HCT116 (cell line): ENCODE measurements at regions not wholly inside any gene's neighbourhood (a gene's known extent, or its start where the extent isn't known, plus 50 kb on each side); places are given as distances from the start of the nearest gene placed in this dataset.

ENCODE experiments used
- ATAC-seq: fragments of 200-7000 bp; cut with Tn5 transposase; 2 replicates; pipeline ENCODE4 v1.9.1; 2020; ENCODE audit warnings: mild to moderate bottlenecking, moderate library complexity
- BruUV-seq: library from RNA; stranded (reverse); fragments of 400-500 nt; replicated peaks from 2 replicates; lab custom pipeline; 2021; lab: Mats Ljungman, UMichigan
- CTCF ChIA-PET: fragments of 300-600 bp; sonication (Branson Sonifier 250); formaldehyde crosslinking; loops from one replicate; lab custom pipeline; 2021; ENCODE audit warnings: antibody characterized with exemption; lab: Charles Lee
- POLR2A ChIA-PET: fragments of 300-600, 350-600 bp; sonication (Branson Sonifier 250); formaldehyde crosslinking; loops from one replicate; lab custom pipeline; 2021; ENCODE audit warnings: antibody characterized with exemption; lab: Charles Lee
- RAD21 ChIA-PET, 2 experiments: fragments of 300-600 bp; sonication (Branson Sonifier 250); formaldehyde crosslinking; loops; one replicate each; lab custom pipeline; 2023; ENCODE audit warnings: low total read pairs in 2 of 2; ENCODE audit not compliant: uncharacterized antibody in 2 of 2, unreplicated experiment in 2 of 2, low non-redundant PET in 1 of 2; lab: Charles Lee
- DNase-seq: peaks from one replicate; pipeline ENCODE4 v3.0.0-alpha.2; 2010; ENCODE audit warnings: low read depth, low spot score
- H2AFZ ChIP-seq: fragments of 200-600 bp; shearing (Covaris generic), sonication (generic); 2 replicates; pipeline ENCODE4 v1.6.1; 2017; ENCODE audit warnings: low read depth, mixed run types, mixed read lengths, antibody characterized with exemption, low read length; ENCODE audit not compliant: poor library complexity, severe bottlenecking
- H3K27ac ChIP-seq: 2 replicates; pipeline ENCODE4 v1.5.1; 2012; ENCODE audit warnings: low read depth, low read length
- H3K27me3 ChIP-seq: fragments of 200-600 bp; sonication (generic); 2 replicates; pipeline ENCODE4 v1.6.1; 2016; ENCODE audit warnings: mixed run types, low read length, mixed read lengths; ENCODE audit not compliant: insufficient read depth
- H3K36me3 ChIP-seq, 2 experiments: fragments of 200-500 bp in 1 of 2; fragments of 200-600 bp in 1 of 2; sonication (Bioruptor generic) in 1 of 2; sonication (generic) in 1 of 2; 2 replicates each; pipeline versions ENCODE4 v1.5.1 to v1.6.1; 2014 to 2016; ENCODE audit warnings: low read length in 2 of 2, inconsistent platforms in 1 of 2, mixed read lengths in 1 of 2, mixed run types in 1 of 2; ENCODE audit not compliant: insufficient read depth in 2 of 2, control insufficient read depth in 1 of 2
- H3K4me1 ChIP-seq, 2 experiments: fragments of 200-600 bp in 1 of 2; sonication (generic) in 1 of 2; 2 replicates each; pipeline versions ENCODE4 v1.5.1 to v1.6.1; 2012 to 2017; ENCODE audit warnings: low read length in 2 of 2, inconsistent platforms in 1 of 2, mild to moderate bottlenecking in 1 of 2, mixed read lengths in 1 of 2, mixed run types in 1 of 2, moderate library complexity in 1 of 2; ENCODE audit not compliant: insufficient read depth in 2 of 2, control insufficient read depth in 1 of 2
- H3K4me2 ChIP-seq: fragments of 200-600 bp; sonication (generic); 2 replicates; pipeline ENCODE4 v1.6.1; 2017; ENCODE audit warnings: mixed run types, low read length, mixed read lengths
- H3K4me3 ChIP-seq, 2 experiments: fragments of 200-600 bp in 1 of 2; sonication (generic) in 1 of 2; replicated peaks in 1 of 2; 2 replicates each; pipeline ENCODE4 v1.5.1; 2011 to 2016; ENCODE audit warnings: low read length in 2 of 2, control low read depth in 1 of 2, low read depth in 1 of 2, mild to moderate bottlenecking in 1 of 2, mixed read lengths in 1 of 2, mixed run types in 1 of 2
- H3K79me2 ChIP-seq: fragments of 200-600 bp; sonication (generic); 2 replicates; pipeline ENCODE4 v1.6.1; 2017; ENCODE audit warnings: mild to moderate bottlenecking, mixed run types, low read length, moderate library complexity, mixed read lengths; ENCODE audit not compliant: insufficient read depth
- H3K9ac ChIP-seq: fragments of 200-600 bp; sonication (generic); 2 replicates; pipeline ENCODE4 v1.6.1; 2016; ENCODE audit warnings: low read length, mixed read lengths
- H3K9me2 ChIP-seq: fragments of 200-600 bp; sonication (generic), shearing (Covaris generic); 2 replicates; pipeline ENCODE4 v1.6.1; 2017; ENCODE audit warnings: mixed run types, mild to moderate bottlenecking, moderate library complexity; ENCODE audit not compliant: insufficient read depth
- H3K9me3 ChIP-seq, 2 experiments: fragments of 200-500 bp in 1 of 2; fragments of 200-600 bp in 1 of 2; sonication (Bioruptor generic) in 1 of 2; sonication (generic) in 1 of 2; 2 replicates each; pipeline ENCODE4 v1.6.1; 2014 to 2017; ENCODE audit warnings: low read length in 2 of 2, mixed read lengths in 2 of 2, inconsistent platforms in 1 of 2, low read depth in 1 of 2, mild to moderate bottlenecking in 1 of 2, mixed run types in 1 of 2, moderate library complexity in 1 of 2; ENCODE audit not compliant: control insufficient read depth in 1 of 2, insufficient read depth in 1 of 2
- H4K20me1 ChIP-seq: fragments of 200-600 bp; sonication (generic), shearing (Covaris generic); 2 replicates; pipeline ENCODE4 v1.6.1; 2017; ENCODE audit warnings: mixed run types, mild to moderate bottlenecking, moderate library complexity; ENCODE audit not compliant: insufficient read depth
- ATF3 ChIP-seq: IDR thresholded peaks from 2 replicates; pipeline ENCODE4 v1.6.1; 2012
- CBX3 ChIP-seq: IDR thresholded peaks from 2 replicates; pipeline ENCODE4 v1.6.1; 2012; ENCODE audit warnings: low read depth
- CTCF ChIP-seq, 3 experiments: fragments of 200-600 bp in 1 of 3; sonication (generic) in 1 of 3; IDR thresholded peaks in 2 of 3; conservative IDR thresholded peaks in 1 of 3; 2 replicates each; pipeline ENCODE4 v1.5.1; 2012 to 2017; ENCODE audit warnings: low read depth in 2 of 3, low read length in 2 of 3, antibody characterized with exemption in 1 of 3, borderline replicate concordance in 1 of 3, control low read depth in 1 of 3, mild to moderate bottlenecking in 1 of 3, mixed read lengths in 1 of 3, mixed run types in 1 of 3, moderate library complexity in 1 of 3; ENCODE audit not compliant: insufficient read depth in 1 of 3
- EGR1 ChIP-seq: IDR thresholded peaks from 2 replicates; pipeline ENCODE4 v1.6.1; 2012; ENCODE audit warnings: low read depth
- EZH2 ChIP-seq: fragments of 200-600 bp; sonication (generic); IDR thresholded peaks from 2 replicates; pipeline ENCODE4 v1.6.1; 2017; ENCODE audit warnings: antibody characterized with exemption, mixed run types
- EZH2phosphoT487 ChIP-seq: fragments of 200-600 bp; IDR thresholded peaks from 2 replicates; pipeline ENCODE4 v1.6.1; 2018; ENCODE audit warnings: antibody characterized with exemption, borderline replicate concordance
- POLR2A ChIP-seq: IDR thresholded peaks from 2 replicates; pipeline ENCODE4 v1.7.0; 2011; ENCODE audit warnings: borderline replicate concordance; ENCODE audit not compliant: insufficient read depth, insufficient read length; ENCODE audit errors: extremely low read depth
- POLR2AphosphoS5 ChIP-seq: IDR thresholded peaks from 2 replicates; pipeline ENCODE4 v1.6.1; 2011; ENCODE audit warnings: mild to moderate bottlenecking, low read depth, low read length, moderate library complexity
- REST ChIP-seq: IDR thresholded peaks from 2 replicates; pipeline ENCODE4 v1.6.1; 2012; ENCODE audit warnings: low read depth
- SIN3A ChIP-seq: IDR thresholded peaks from 2 replicates; pipeline ENCODE4 v1.6.1; 2012; ENCODE audit warnings: low read depth
- SP1 ChIP-seq: IDR thresholded peaks from 2 replicates; pipeline ENCODE4 v1.6.1; 2012; ENCODE audit warnings: low read depth
- SRF ChIP-seq: IDR thresholded peaks from 2 replicates; pipeline ENCODE4 v1.6.1; 2012; ENCODE audit warnings: low read depth
- ZNF274 ChIP-seq: fragments of 200-500 bp; sonication (Bioruptor generic); IDR thresholded peaks from 2 replicates; pipeline ENCODE4 v1.6.1; 2014; ENCODE audit warnings: mild to moderate bottlenecking, low read depth, low read length, inconsistent platforms
- intact Hi-C: fragments of 100-400 bp; cut with micrococcal nuclease; formaldehyde crosslinking; loops from 2 replicates; pipeline ENCODE4 v1.10.0; 2022
- TF ChIP-seq, protein P1 (sequence below): IDR thresholded peaks from 2 replicates; pipeline ENCODE4 v1.6.1; 2011; ENCODE audit warnings: mild to moderate bottlenecking, low read length, moderate library complexity; ENCODE audit not compliant: insufficient replicate concordance; ENCODE audit errors: extremely low read depth

DNA sequence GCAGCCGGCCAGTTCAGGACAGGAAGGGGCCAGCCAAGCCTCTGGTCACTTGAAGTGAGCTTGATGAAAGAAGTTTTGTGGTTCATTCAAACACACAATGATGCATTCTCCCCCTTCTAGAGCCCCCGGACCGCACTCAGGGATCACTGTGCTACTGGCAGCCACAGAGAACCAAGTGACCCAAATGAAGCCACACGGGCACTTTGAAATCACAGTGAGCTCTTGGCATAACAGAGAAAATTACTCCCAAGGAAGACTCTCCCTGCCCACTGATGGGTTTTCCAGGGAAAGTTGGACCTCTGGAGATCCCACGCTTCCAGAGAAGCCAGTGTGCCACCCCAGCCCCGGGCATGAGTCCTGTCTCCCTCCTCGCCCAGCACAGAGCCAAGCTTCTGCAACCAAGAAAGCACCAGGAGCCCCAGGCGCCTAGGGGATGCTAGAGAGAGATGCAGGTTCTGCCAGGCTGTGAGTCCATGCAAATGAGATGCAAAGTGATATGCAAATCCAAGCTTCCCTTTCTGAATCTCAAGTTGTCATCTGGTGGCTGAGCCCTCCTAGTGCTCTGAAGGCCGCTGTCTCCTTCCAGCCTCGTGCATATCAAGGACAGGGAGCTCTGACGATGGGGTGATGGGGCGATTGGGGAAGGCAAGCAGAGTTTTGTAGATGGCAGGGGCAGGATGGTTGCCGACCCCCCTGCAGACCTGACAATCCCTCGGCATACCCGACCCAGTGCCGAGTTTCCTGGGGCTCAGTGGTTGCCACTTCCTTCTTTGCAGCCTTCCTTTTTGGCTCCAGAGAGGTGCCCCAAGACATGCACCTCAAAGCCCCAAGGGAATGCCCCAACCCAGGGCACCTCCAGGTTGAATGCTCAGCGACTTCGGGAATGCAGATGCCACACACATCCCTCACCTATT lies 59.7 kb upstream of the TNRC6C start:
- POLR2A ChIA-PET: interaction anchor here (0.9 kb wide), 1 partner anchor 59 kb away, joined by 3 read pairs; the partner anchor contains the start of gene TNRC6C
- H3K9ac ChIP-seq: no peak overlapping the region
- H3K4me2 ChIP-seq: no peak overlapping the region
- H3K27me3 ChIP-seq: 0 out of 2 replicates have a peak, but pooled peaks cover 11% of the 10 kb centered on the region
- no peaks in the 10 kb centered on the region for H3K9me3 ChIP-seq
- no peak overlapping the region for H3K4me3 ChIP-seq
- no peaks in the 10 kb centered on the region for H4K20me1 ChIP-seq
- no peaks in the 10 kb centered on the region for H3K4me1 ChIP-seq
- CTCF ChIA-PET: no interaction called here
- no peak overlapping the region for H3K27ac ChIP-seq
- ATAC-seq (no peak), DNase-seq (no peak)
- BruUV-seq: no TSS peak
- H2AFZ ChIP-seq: no peak overlapping the region
- intact Hi-C loops: no loop called here
- RAD21 ChIA-PET: no interaction called here
- no peaks in the 10 kb centered on the region for H3K36me3 ChIP-seq
- no peaks in the 10 kb centered on the region for H3K79me2 ChIP-seq
- TF ChIP-seq POLR2AphosphoS5 (no peak), REST (no peak), SIN3A (no peak), EZH2phosphoT487 (no peak), EGR1 (no peak), EZH2 (no peak), CTCF (IDR thresholded peaks at IDR 0.05 in 2 of 3, conservative IDR thresholded peaks at IDR 0.05 in 1 of 3; ENCODE audit: borderline replicate concordance in 1 of 3, insufficient read depth in 1 of 3, low read depth in 2 of 3, low read length in 2 of 3) (no peak), ATF3 (no peak), CBX3 (no peak), SP1 (no peak), SRF (no peak), POLR2A (no peak), ZNF274 (no peak)
- TF ChIP-seq, protein P1, sequence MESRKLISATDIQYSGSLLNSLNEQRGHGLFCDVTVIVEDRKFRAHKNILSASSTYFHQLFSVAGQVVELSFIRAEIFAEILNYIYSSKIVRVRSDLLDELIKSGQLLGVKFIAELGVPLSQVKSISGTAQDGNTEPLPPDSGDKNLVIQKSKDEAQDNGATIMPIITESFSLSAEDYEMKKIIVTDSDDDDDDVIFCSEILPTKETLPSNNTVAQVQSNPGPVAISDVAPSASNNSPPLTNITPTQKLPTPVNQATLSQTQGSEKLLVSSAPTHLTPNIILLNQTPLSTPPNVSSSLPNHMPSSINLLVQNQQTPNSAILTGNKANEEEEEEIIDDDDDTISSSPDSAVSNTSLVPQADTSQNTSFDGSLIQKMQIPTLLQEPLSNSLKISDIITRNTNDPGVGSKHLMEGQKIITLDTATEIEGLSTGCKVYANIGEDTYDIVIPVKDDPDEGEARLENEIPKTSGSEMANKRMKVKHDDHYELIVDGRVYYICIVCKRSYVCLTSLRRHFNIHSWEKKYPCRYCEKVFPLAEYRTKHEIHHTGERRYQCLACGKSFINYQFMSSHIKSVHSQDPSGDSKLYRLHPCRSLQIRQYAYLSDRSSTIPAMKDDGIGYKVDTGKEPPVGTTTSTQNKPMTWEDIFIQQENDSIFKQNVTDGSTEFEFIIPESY: no peak
- TF ChIP-seq, all 23 proteins: peak for 0
- no peaks in the 10 kb centered on the region for H3K9me2 ChIP-seq
